ENCODE measurements at regions not wholly inside any gene's neighbourhood (a gene's known extent, or its start where the extent isn't known, plus 50 kb on each side); places are given as distances from the start of the nearest gene placed in this dataset.

DNA sequence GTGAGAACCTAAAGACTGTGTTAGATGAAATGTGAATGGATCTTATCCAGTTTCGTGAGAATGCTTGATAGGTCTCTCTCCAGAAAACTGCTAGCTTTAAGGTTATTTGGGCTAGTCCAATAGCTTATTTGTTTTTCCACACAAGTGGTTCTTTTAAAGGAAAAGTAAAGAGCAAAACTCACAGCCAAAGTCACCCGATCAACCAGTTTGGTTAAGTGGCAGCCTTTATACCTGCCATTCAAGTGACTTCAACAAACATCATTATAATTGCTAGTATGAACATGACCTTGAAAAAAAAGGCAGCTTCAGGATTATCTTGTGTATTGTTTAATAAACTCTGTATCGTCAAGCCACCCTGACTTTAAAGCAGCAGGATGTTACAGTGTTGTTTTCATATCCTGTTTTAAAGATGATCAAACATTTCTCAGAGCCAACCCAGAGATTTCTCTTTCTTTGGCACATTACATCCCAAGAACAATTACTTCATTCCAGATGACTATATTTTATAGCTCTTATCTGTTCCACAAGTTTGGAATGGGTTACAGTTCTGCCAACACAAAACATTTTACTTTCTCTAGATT is 253.4 kb downstream of the EPHA7 start:
- H3K9me3 Mint-ChIP-seq (ENCODE audit: unreplicated experiment) = no peaks in the 10 kb centered on the region
- no peaks in the 10 kb centered on the region for H3K36me3 Mint-ChIP-seq (ENCODE audit: unreplicated experiment)
- H3K27ac Mint-ChIP-seq (ENCODE audit: unreplicated experiment) = no peak overlapping the region
- no peak overlapping the region for H3K4me3 Mint-ChIP-seq (ENCODE audit: unreplicated experiment)
- TF ChIP-seq, protein P1, sequence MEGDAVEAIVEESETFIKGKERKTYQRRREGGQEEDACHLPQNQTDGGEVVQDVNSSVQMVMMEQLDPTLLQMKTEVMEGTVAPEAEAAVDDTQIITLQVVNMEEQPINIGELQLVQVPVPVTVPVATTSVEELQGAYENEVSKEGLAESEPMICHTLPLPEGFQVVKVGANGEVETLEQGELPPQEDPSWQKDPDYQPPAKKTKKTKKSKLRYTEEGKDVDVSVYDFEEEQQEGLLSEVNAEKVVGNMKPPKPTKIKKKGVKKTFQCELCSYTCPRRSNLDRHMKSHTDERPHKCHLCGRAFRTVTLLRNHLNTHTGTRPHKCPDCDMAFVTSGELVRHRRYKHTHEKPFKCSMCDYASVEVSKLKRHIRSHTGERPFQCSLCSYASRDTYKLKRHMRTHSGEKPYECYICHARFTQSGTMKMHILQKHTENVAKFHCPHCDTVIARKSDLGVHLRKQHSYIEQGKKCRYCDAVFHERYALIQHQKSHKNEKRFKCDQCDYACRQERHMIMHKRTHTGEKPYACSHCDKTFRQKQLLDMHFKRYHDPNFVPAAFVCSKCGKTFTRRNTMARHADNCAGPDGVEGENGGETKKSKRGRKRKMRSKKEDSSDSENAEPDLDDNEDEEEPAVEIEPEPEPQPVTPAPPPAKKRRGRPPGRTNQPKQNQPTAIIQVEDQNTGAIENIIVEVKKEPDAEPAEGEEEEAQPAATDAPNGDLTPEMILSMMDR (IDR thresholded peaks at IDR 0.05) = no peak
- no peaks in the 10 kb centered on the region for H3K4me1 Mint-ChIP-seq (ENCODE audit: unreplicated experiment)
- H3K27me3 Mint-ChIP-seq (ENCODE audit: unreplicated experiment) = peaks cover 3% of the 10 kb centered on the region
- no peak for DNase-seq (ENCODE audit: extremely low spot score, unreplicated experiment)

DNA sequence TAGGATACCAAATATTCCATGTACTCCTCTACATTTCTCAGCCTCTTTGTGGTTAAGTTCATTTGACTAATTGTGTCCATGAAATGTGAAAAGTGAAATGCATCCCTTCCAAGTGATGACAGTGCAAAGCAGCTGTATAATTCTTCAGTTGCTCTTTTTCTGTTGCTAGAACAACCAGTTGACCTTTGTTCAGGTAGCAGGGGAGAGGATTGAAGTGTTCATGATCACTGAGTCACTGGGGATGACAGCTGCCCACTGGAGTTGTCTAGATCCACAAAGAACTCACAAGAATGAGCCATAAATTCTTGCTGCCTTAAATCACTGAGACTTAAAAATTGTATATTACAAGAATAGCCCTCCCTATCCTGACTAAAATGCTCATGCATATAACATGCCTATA is 254.6 kb downstream of the EPHA7 start:
- DNase-seq (ENCODE audit: extremely low spot score, unreplicated experiment) = no peak
- TF ChIP-seq, protein P1 (IDR thresholded peaks at IDR 0.05) = no peak
- Mint-ChIP-seq H3K9me3 (ENCODE audit: unreplicated experiment) (no peaks in the 10 kb centered on the region), H3K27me3 (ENCODE audit: unreplicated experiment) (peaks cover 3% of the 10 kb centered on the region), H3K4me1 (ENCODE audit: unreplicated experiment) (no peaks in the 10 kb centered on the region), H3K36me3 (ENCODE audit: unreplicated experiment) (no peaks in the 10 kb centered on the region), H3K27ac (ENCODE audit: unreplicated experiment) (no peak overlapping the region), H3K4me3 (ENCODE audit: unreplicated experiment) (no peak overlapping the region)

DNA sequence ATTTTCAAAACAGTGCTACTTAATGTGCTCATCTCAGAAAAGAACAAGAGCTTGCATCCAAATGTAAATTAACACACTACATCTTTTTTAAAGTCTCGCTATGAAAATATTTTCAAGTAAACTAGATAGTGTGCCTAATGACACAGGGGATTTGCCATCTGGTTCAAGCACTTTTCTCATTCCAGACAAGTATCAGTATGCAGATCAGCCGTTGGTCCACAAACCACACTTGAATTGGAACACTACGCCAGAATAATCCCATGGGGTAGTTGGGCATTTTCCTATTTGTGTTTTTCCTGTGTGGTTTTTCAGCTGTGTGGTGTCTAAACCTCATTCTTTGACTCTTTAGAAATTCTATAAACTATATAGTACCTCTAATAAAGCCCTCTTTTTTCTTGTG is 256.2 kb downstream of the EPHA7 start:
- no peak overlapping the region for H3K27ac Mint-ChIP-seq (ENCODE audit: unreplicated experiment)
- TF ChIP-seq, protein P1 (IDR thresholded peaks at IDR 0.05) = no peak
- peaks cover 3% of the 10 kb centered on the region for H3K27me3 Mint-ChIP-seq (ENCODE audit: unreplicated experiment)
- no peaks in the 10 kb centered on the region for H3K36me3 Mint-ChIP-seq (ENCODE audit: unreplicated experiment)
- DNase-seq (ENCODE audit: extremely low spot score, unreplicated experiment) = no peak
- H3K4me3 Mint-ChIP-seq (ENCODE audit: unreplicated experiment) = no peak overlapping the region
- H3K4me1 Mint-ChIP-seq (ENCODE audit: unreplicated experiment) = no peaks in the 10 kb centered on the region
- H3K9me3 Mint-ChIP-seq (ENCODE audit: unreplicated experiment) = peaks cover 13% of the 10 kb centered on the region

DNA sequence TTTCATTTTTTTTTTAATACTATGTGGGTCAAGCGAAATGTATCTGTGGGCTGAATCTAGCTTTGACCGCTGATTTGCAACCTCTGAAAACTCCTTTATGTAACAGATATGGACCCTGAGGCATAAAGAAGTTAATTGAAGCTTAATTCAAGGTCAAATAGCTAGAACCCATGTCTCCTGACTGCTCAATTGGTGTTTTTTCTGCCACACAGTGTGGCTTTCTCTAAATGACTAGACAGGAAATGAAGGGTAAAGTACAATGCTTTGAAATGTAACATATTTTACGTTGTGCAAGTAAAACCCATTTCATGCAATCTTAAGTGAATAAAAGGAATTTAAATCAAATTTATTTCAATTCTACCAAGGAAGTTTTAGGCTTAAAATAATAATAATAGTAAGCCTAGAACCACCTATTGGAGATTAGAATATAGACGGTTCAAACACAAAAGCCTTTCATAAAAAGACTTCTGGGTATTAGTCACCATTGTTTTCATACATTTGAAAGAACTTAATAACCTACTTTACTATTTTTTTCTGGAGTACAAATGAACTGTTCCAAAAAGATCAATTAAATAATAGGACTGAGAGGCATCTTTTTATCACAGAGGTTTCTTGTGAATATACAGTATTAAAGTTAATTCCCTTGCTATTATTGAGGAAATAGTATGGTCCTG is 279.8 kb downstream of the EPHA7 start:
- H3K9me3 Mint-ChIP-seq (ENCODE audit: unreplicated experiment) = no peaks in the 10 kb centered on the region
- TF ChIP-seq, protein P1 (IDR thresholded peaks at IDR 0.05) = no peak
- H3K4me1 Mint-ChIP-seq (ENCODE audit: unreplicated experiment) = peaks cover 4% of the 10 kb centered on the region
- no peaks in the 10 kb centered on the region for H3K36me3 Mint-ChIP-seq (ENCODE audit: unreplicated experiment)
- no peak overlapping the region for H3K27ac Mint-ChIP-seq (ENCODE audit: unreplicated experiment)
- DNase-seq (ENCODE audit: extremely low spot score, unreplicated experiment) = no peak
- peaks cover 6% of the 10 kb centered on the region for H3K27me3 Mint-ChIP-seq (ENCODE audit: unreplicated experiment)
- no peak overlapping the region for H3K4me3 Mint-ChIP-seq (ENCODE audit: unreplicated experiment)

DNA sequence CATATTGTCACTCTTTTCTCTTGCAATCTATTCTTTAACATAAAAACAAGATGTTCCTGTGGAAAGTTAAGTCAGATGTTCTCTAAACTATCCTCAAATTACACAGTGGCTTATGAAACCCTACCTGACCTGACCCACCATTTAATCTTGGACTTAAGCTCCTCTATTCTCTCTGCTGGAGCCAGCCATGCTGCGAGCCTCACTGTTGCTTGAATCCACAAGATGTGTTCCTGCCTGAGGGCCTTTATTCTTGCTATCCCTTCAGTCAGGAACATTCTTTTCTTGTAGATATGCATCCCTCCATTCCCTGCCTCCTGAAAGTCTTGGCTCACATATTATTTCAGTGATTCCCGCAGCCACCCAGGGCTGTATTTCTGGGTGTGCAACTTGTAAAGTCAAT is 283.2 kb downstream of the EPHA7 start:
- no peaks in the 10 kb centered on the region for H3K9me3 Mint-ChIP-seq (ENCODE audit: unreplicated experiment)
- H3K27me3 Mint-ChIP-seq (ENCODE audit: unreplicated experiment) = peaks cover 9% of the 10 kb centered on the region
- H3K27ac Mint-ChIP-seq (ENCODE audit: unreplicated experiment) = no peak overlapping the region

More for the DNA sequence above, 283.2 kb downstream of the EPHA7 start:
- TF ChIP-seq, protein P1 (IDR thresholded peaks at IDR 0.05) = no peak
- no peak for DNase-seq (ENCODE audit: extremely low spot score, unreplicated experiment)
- peaks cover 4% of the 10 kb centered on the region for H3K4me1 Mint-ChIP-seq (ENCODE audit: unreplicated experiment)
- H3K4me3 Mint-ChIP-seq (ENCODE audit: unreplicated experiment) = no peak overlapping the region
- H3K36me3 Mint-ChIP-seq (ENCODE audit: unreplicated experiment) = no peaks in the 10 kb centered on the region

Data from osteocyte (in vitro differentiated cells).